ENCODE measurements at regions not wholly inside any gene's neighbourhood (a gene's known extent, or its start where the extent isn't known, plus 50 kb on each side); places are given as distances from the start of the nearest gene placed in this dataset.

DNA sequence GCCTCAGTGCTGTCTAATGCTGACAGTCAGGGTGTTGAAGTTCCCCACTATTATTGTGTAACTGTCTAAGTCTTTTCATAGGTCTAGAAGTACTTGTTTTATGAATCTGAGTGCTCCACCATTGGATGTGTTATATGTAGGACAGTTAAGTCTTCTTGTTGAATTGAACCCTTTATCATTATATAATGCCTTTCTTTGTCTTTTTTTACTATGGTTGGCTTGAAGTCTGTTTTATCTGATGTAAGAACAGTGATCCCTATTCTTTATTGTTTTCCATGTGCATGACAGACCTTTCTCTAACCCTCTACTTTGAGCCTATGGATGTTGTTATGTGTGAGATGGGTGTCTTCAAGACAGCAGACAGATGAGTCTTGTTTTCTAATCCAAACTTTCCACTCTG, 107.8 kb upstream of the C11orf58 start:
- TF ChIP-seq, protein P1, sequence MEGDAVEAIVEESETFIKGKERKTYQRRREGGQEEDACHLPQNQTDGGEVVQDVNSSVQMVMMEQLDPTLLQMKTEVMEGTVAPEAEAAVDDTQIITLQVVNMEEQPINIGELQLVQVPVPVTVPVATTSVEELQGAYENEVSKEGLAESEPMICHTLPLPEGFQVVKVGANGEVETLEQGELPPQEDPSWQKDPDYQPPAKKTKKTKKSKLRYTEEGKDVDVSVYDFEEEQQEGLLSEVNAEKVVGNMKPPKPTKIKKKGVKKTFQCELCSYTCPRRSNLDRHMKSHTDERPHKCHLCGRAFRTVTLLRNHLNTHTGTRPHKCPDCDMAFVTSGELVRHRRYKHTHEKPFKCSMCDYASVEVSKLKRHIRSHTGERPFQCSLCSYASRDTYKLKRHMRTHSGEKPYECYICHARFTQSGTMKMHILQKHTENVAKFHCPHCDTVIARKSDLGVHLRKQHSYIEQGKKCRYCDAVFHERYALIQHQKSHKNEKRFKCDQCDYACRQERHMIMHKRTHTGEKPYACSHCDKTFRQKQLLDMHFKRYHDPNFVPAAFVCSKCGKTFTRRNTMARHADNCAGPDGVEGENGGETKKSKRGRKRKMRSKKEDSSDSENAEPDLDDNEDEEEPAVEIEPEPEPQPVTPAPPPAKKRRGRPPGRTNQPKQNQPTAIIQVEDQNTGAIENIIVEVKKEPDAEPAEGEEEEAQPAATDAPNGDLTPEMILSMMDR (conservative IDR thresholded peaks at IDR 0.05 in 1 of 2, IDR thresholded peaks at IDR 0.05 in 1 of 2; ENCODE audit: low read depth in 1 of 2, low read length in 2 of 2) = no peak
- no peak for TF ChIP-seq EZH2 (IDR thresholded peaks at IDR 0.05; ENCODE audit: low read length, missing control alignments)

All from fibroblast of lung (primary cell).